ENCODE measurements at regions not wholly inside any gene's neighbourhood (a gene's known extent, or its start where the extent isn't known, plus 50 kb on each side); places are given as distances from the start of the nearest gene placed in this dataset.

- H3K4me3 ChIP-seq (ENCODE audit: low read depth, low read length) = no peak overlapping the region
- no peak for TF ChIP-seq CTCF (IDR thresholded peaks at IDR 0.05; ENCODE audit: low read depth, low read length, missing control alignments)
- DNase-seq (ENCODE audit: low read depth) = no peak
Observed at GRCh38 chr13:61358599-61358998, 57.0 kb downstream of the PCDH20 start.

- no peak overlapping the region for H3K4me3 ChIP-seq (ENCODE audit: low read depth, low read length)
- TF ChIP-seq CTCF (IDR thresholded peaks at IDR 0.05; ENCODE audit: low read depth, low read length, missing control alignments) = no peak
- no peak for DNase-seq (ENCODE audit: low read depth)
Observed at GRCh38 chr13:61350341-61350740, 65.3 kb downstream of the PCDH20 start.

GRCh38 chr13:61339054-61339621 lies 76.5 kb downstream of the PCDH20 start:
- no peak for TF ChIP-seq CTCF (IDR thresholded peaks at IDR 0.05; ENCODE audit: low read depth, low read length, missing control alignments)
- H3K4me3 ChIP-seq (ENCODE audit: low read depth, low read length) = no peak overlapping the region
- no peak for DNase-seq (ENCODE audit: low read depth)

GRCh38 chr13:61316647-61317046 lies 99.0 kb downstream of the PCDH20 start:
- no peak for TF ChIP-seq CTCF (IDR thresholded peaks at IDR 0.05; ENCODE audit: low read depth, low read length, missing control alignments)
- no peak overlapping the region for H3K4me3 ChIP-seq (ENCODE audit: low read depth, low read length)
- DNase-seq (ENCODE audit: low read depth) = no peak

GRCh38 chr13:61294467-61295191 lies 121.0 kb downstream of the PCDH20 start:
- no peak for DNase-seq (ENCODE audit: low read depth)
- H3K4me3 ChIP-seq (ENCODE audit: low read depth, low read length) = no peak overlapping the region
- no peak for TF ChIP-seq CTCF (IDR thresholded peaks at IDR 0.05; ENCODE audit: low read depth, low read length, missing control alignments)

- no peak for DNase-seq (ENCODE audit: low read depth)
- peak; percentile 11 for TF ChIP-seq CTCF (IDR thresholded peaks at IDR 0.05; ENCODE audit: low read depth, low read length, missing control alignments)
- no peak overlapping the region for H3K4me3 ChIP-seq (ENCODE audit: low read depth, low read length)
Observed at GRCh38 chr13:61286148-61286745, 129.4 kb downstream of the PCDH20 start.
